ENCODE measurements at regions not wholly inside any gene's neighbourhood (a gene's known extent, or its start where the extent isn't known, plus 50 kb on each side); places are given as distances from the start of the nearest gene placed in this dataset.
"Not testable (repeated sequence)": the region's sequence is repeated elsewhere in the genome, so short reads cannot be mapped to it uniquely, and the experiment has no call there.

- H3K27me3 Mint-ChIP-seq, result no peaks in the 10 kb centered on the region
- H3K36me3 Mint-ChIP-seq, result no peaks in the 10 kb centered on the region
- H3K4me1 Mint-ChIP-seq, result no peaks in the 10 kb centered on the region
- no peak overlapping the region for H3K4me3 Mint-ChIP-seq
- no peaks in the 10 kb centered on the region for H3K9me3 Mint-ChIP-seq
- no peak overlapping the region for H3K27ac Mint-ChIP-seq
Observed at GRCh38 chr9:42388146-42388690, 204.8 kb downstream of the SPATA31A6 start.

- no peaks in the 10 kb centered on the region for H3K36me3 Mint-ChIP-seq
- H3K27ac Mint-ChIP-seq, result no peak overlapping the region
- no peaks in the 10 kb centered on the region for H3K4me1 Mint-ChIP-seq
- H3K27me3 Mint-ChIP-seq, result no peaks in the 10 kb centered on the region
- no peaks in the 10 kb centered on the region for H3K9me3 Mint-ChIP-seq
- no peak overlapping the region for H3K4me3 Mint-ChIP-seq
Observed at GRCh38 chr9:42388846-42389245, 205.4 kb downstream of the SPATA31A6 start.

DNA sequence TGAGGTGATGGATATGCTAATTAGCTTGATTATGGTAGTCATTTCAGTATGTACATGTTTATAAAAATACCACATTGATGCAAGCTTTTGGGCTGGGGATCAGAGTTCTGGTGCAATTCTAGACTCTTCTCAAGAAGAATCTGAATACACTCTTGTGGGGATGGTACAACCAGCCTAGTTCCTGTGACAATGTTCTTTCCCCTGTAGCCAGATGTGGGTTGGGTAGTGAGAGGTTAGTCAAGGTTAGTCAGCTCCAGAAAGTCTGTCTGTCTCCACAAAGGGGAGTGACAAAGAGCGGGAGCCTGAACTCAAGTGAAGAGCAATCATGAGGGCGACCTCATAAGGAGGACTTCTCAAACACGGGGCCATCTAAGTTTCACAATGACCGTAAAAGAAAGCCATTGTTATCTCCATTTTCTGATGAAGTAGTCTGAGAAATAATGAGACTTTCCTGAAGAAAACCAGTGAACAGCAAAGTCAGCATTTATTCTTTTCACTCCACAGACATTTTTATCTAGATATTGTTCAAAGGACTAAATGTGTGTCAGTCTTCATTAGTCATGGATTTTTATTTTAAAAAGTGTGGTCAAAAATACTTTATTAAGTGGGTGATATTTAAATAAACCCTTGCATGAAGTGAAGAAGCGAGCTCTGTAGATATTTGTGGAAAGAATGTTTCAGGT is 209.5 kb downstream of the SPATA31A6 start:
- not testable (repeated sequence) for H3K4me3 Mint-ChIP-seq, H3K36me3 Mint-ChIP-seq, H3K27me3 Mint-ChIP-seq, H3K9me3 Mint-ChIP-seq, H3K27ac Mint-ChIP-seq, H3K4me1 Mint-ChIP-seq

DNA sequence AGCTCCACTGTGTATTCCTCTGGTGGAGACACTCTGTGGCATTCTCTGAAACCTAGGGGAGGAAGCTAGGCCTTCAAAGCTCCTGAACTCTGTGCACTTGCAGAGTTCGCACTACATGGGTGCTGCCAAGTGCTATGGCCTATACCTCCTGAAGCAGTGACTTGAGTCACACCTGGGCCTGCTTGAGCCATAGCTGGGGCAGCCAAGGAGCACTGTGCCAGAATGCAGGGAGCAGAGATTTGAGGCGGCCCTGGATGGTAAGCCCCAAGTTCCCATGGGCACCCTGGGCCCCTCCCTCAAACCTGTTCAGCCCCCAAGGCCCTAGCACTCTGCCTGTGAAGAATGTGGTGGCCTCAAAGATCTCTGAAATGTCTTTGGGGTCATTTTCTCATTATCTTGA is 212.9 kb downstream of the SPATA31A6 start:
- no peaks in the 10 kb centered on the region for H3K27me3 Mint-ChIP-seq
- no peaks in the 10 kb centered on the region for H3K9me3 Mint-ChIP-seq
- H3K36me3 Mint-ChIP-seq, result no peaks in the 10 kb centered on the region
- H3K27ac Mint-ChIP-seq, result no peak overlapping the region
- H3K4me3 Mint-ChIP-seq, result no peak overlapping the region
- H3K4me1 Mint-ChIP-seq, result no peaks in the 10 kb centered on the region

DNA sequence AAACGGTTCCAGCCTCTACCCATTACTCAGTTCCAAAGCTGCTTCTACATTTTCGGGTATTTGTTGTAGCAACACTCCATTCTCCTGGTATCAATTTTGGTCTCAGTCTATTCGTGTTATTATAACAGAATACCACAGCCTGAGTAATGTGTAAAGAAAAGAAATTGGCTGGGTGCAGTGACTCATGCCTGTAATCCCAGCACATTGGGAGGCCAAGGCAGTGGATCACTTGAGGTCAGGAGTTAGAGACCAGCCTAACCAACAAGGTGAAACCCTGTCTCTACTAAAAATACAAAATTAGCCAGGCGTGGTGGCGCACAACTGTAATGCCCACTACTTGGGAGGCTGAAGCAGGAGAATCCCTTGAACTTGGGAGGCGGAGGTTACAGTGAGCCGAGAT is 213.9 kb downstream of the SPATA31A6 start:
- H3K36me3 Mint-ChIP-seq, result not testable (repeated sequence)

DNA sequence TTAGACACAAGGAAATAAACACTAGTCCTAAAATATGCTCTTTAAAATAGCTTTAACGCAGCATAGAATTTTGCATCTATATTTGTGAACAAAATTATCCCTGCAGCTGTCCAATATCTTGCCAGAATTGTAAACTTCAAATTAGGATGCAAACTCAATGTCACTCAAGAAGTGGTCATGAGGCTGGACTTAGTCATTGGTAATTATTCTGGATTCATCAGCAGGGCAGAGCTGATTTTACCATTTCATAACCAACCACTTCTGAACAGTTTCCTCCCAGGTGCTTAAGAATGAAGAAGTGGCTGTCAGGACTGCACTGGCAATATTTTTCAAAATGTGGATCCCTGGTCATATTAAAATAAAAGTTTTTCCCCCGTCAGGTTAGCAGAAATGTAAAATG is 219.5 kb downstream of the SPATA31A6 start:
- H3K27me3 Mint-ChIP-seq, H3K36me3 Mint-ChIP-seq, H3K27ac Mint-ChIP-seq: not testable (repeated sequence)

More for the DNA sequence above, 213.9 kb downstream of the SPATA31A6 start:
- not testable (repeated sequence) for H3K27me3 Mint-ChIP-seq, H3K4me1 Mint-ChIP-seq, H3K4me3 Mint-ChIP-seq, H3K27ac Mint-ChIP-seq, H3K9me3 Mint-ChIP-seq

GRCh38 chr9:42409581-42409980 is 226.1 kb downstream of the SPATA31A6 start:
- H3K36me3 Mint-ChIP-seq, H3K9me3 Mint-ChIP-seq, H3K4me3 Mint-ChIP-seq, H3K27ac Mint-ChIP-seq, H3K4me1 Mint-ChIP-seq, H3K27me3 Mint-ChIP-seq: not testable (repeated sequence)

More for the DNA sequence above, 219.5 kb downstream of the SPATA31A6 start:
- H3K9me3 Mint-ChIP-seq, H3K4me1 Mint-ChIP-seq, H3K4me3 Mint-ChIP-seq: not testable (repeated sequence)

GRCh38 chr9:42412354-42412753 is 228.9 kb downstream of the SPATA31A6 start:
- not testable (repeated sequence) for H3K4me3 Mint-ChIP-seq, H3K27me3 Mint-ChIP-seq, H3K4me1 Mint-ChIP-seq, H3K27ac Mint-ChIP-seq, H3K9me3 Mint-ChIP-seq, H3K36me3 Mint-ChIP-seq

DNA sequence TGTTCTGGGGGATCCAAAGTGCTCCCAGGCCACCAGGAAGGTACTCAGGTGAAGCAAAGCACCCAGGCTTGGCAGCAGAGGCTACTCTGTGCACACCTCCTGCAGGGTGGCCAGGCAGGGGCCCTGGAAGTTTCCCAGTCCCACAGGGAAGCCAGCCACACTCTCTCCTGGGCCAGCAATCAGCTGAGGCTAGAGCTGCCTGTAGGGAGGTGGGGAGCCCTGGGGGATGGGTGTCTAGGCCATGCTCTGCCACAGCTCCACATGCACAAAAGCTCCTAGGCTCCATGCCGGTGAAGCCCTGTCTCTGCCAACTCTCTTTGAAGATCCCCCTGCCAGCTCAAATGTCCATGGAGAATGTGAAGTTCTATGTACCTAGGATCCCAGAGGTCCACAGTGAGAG is 231.4 kb downstream of the SPATA31A6 start:
- H3K27me3 Mint-ChIP-seq, H3K9me3 Mint-ChIP-seq, H3K4me3 Mint-ChIP-seq, H3K4me1 Mint-ChIP-seq, H3K36me3 Mint-ChIP-seq, H3K27ac Mint-ChIP-seq: not testable (repeated sequence)

DNA sequence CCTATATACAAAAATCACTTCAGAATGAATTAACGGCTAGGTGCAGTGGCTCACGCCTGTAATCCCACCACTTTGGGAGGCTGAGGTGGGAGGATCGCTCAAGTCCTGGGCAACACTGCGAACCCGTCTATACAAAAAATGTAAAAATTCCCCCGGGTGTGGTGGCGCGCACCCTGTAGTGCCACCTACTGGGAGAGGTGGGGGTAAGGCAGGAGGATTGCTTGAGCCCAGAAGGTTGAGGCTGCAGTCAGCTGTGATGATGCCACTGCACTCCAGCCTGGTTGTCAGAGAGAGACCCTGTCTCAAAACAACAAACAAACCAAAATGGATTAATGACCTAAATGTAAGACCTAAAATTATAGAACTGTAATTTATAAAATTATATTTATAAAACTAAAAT is 236.2 kb downstream of the SPATA31A6 start:
- not testable (repeated sequence) for H3K27me3 Mint-ChIP-seq, H3K27ac Mint-ChIP-seq

GRCh38 chr9:42420324-42420723 is 236.9 kb downstream of the SPATA31A6 start:
- not testable (repeated sequence) for H3K27ac Mint-ChIP-seq, H3K4me1 Mint-ChIP-seq, H3K27me3 Mint-ChIP-seq, H3K9me3 Mint-ChIP-seq, H3K4me3 Mint-ChIP-seq, H3K36me3 Mint-ChIP-seq

More for the DNA sequence above, 236.2 kb downstream of the SPATA31A6 start:
- not testable (repeated sequence) for H3K36me3 Mint-ChIP-seq, H3K4me1 Mint-ChIP-seq, H3K9me3 Mint-ChIP-seq, H3K4me3 Mint-ChIP-seq

DNA sequence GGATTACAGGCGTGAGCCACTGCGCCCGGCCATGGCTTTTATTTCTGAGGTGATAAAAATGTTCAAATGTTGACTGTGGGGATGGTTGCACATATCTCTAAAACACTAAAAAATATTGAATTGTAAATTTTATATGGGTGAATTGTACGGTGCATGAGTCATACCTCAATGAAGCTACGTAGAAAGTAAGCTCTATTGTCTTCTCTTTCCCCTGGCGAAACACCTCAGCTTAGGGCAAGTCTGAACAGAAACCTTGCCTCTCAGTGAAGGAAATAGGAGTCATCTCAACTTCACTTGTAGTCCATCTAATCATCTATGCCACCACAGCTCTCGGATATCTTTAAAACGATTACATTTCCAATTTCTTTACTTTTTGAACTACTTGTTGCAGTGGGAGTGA is 238.2 kb downstream of the SPATA31A6 start:
- H3K9me3 Mint-ChIP-seq, H3K36me3 Mint-ChIP-seq, H3K4me3 Mint-ChIP-seq, H3K27me3 Mint-ChIP-seq, H3K27ac Mint-ChIP-seq, H3K4me1 Mint-ChIP-seq: not testable (repeated sequence)

DNA sequence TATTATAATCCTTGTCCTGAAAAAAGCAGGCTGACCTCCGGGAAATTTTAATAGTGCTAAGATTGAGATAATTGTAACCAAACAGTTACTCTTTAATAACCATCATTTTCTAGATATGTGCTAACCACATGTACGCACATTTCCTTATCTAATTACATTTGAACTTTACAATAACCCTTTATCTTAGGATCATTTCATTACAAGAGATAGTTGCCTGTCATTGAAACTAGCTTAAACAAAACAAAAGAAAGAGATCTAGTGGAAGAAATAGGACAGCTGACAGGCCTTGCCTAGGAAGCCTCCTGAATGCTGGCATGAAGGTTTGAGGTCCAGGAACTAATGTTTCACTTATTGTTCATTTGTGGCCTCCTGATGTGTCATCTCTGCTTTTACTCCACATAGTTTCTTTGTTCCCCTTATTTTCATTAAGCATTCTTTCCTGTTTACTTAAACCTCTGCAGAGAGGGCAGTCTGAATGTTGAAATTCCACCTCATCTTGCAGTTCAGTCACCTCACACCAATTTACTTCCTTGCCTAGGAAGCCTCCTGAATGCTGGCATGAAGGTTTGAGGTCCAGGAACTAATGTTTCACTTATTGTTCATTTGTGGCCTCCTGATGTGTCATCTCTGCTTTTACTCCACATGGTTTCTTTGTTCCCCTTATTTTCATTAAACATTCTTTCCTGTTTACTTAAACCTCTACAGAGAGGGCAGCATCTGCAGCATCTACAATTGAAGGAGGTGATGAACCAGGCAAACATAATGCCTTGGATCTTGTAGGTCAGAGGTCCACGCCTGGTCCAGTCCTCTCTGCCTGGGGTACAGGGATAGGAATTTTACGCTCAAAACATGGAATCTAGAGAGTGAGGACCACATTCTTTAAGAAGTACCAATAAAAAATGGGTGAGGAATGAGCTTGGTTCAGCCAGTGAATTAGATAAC is 247.5 kb downstream of the SPATA31A6 start:
- H3K27me3 Mint-ChIP-seq, H3K4me3 Mint-ChIP-seq, H3K36me3 Mint-ChIP-seq, H3K27ac Mint-ChIP-seq, H3K9me3 Mint-ChIP-seq: not testable (repeated sequence)
- H3K4me1 Mint-ChIP-seq, result peaks cover 26% of the 10 kb centered on the region

DNA sequence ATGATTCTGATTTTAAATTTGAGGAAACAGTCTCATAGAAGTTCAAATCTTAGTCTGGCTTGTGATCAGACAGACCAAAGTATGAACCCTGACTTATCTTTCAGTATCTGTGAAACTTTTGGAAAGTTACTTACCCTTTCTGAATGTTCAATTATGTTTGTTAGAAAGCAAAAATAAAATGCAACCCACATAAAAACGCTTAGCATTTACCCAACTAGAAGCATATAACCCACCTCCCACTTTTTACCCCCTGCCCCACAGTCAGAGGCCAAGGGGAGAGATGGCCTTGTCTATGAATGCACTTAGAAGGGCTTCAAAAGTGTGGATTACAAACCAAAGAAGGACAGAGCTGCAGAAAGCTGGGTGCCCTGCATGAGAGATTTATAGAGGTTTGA is 248.2 kb downstream of the SPATA31A6 start:
- peak overlapping the region; percentile 15 for H3K4me3 Mint-ChIP-seq
- not testable (repeated sequence) for H3K9me3 Mint-ChIP-seq, H3K36me3 Mint-ChIP-seq, H3K27ac Mint-ChIP-seq, H3K27me3 Mint-ChIP-seq
- peaks cover 28% of the 10 kb centered on the region for H3K4me1 Mint-ChIP-seq

DNA sequence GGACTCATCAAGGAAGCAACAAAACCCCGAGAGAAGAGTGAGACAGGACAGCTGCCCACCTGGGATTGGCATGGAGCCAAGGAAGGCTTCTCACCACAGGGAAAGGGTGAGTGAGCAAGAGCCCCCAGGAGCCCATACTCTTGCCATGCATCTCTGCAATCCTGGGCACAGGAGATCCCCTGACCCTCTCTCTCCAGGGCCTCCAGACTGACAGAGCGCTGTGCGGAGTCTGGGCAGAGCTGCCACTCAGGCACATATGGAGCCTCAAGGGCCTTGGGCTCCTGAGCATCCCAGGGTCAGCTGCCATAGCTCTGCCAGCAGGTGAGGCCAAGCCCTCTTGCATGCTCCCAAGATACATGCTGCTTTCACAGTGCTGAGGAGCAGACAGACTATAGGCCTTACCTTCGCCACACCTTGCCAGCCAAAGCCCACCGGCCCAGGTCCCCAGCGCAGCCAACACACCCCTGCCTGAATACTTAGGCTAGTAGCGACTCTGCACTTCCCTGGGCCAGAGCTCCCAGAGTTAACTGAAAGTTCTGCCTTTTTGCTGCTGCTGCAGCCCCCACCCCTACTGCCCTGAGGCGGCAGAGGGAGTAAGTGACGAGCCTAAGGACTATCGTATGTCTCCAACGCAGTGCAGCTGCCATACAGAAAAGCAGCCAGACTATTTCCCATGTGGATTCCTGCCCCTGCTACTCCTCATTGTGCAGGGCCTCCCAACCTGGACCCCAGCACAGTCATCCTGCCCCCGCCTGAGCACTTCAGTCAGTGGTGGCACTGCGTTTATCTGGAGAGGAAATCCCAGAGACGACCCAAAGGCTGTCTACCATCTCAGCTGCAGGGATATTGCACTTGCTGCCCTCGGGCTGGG is 251.6 kb downstream of the SPATA31A6 start:
- Mint-ChIP-seq H3K27ac (peak overlapping the region; percentile 46), H3K4me1 (peaks cover 25% of the 10 kb centered on the region)
- H3K36me3 Mint-ChIP-seq, H3K4me3 Mint-ChIP-seq, H3K27me3 Mint-ChIP-seq, H3K9me3 Mint-ChIP-seq: not testable (repeated sequence)

Data from activated naive CD4-positive, alpha-beta T cell treated with anti-CD3 and anti-CD28 coated beads, Interleukin-2, amount 50 U/mL, for 24 hours (primary cell).